Suprapubic skin (tissue), 4 donors: ENCODE measurements at regions not wholly inside any gene's neighbourhood (a gene's known extent, or its start where the extent isn't known, plus 50 kb on each side); places are given as distances from the start of the nearest gene placed in this dataset.

Experiments used
- CTCF ChIP-seq, 2 donors: fragments of 200-600 bp in 1 of 2; fragments of 450-650 bp in 1 of 2; sonication (generic) in 1 of 2; IDR thresholded peaks; one replicate each; pipeline ENCODE4 v1.5.1; 2016 to 2019; ENCODE audit warnings: antibody characterized with exemption in 2 of 2, mild to moderate bottlenecking in 1 of 2, moderate library complexity in 1 of 2
- POLR2A ChIP-seq, 2 donors: fragments of 450-650 bp; IDR thresholded peaks; one replicate each; pipeline ENCODE4 v1.6.1; 2017; ENCODE audit warnings: antibody characterized with exemption in 2 of 2, mild to moderate bottlenecking in 2 of 2, moderate library complexity in 2 of 2
- POLR2AphosphoS5 ChIP-seq, 3 donors: sonication (generic); formaldehyde crosslinking; IDR thresholded peaks; one replicate each; pipeline ENCODE4 v1.6.1; 2017; ENCODE audit warnings: antibody characterized with exemption in 3 of 3

GRCh38 chr3:8450618-8451017 is 51.0 kb upstream of the LMCD1 start:
- TF ChIP-seq CTCF (IDR thresholded peaks at IDR 0.05), result no peak
- no peak for TF ChIP-seq POLR2AphosphoS5 (IDR thresholded peaks at IDR 0.05)
- TF ChIP-seq POLR2A (IDR thresholded peaks at IDR 0.05), result no peak
